Upper lobe of left lung (tissue), 4 donors: ENCODE measurements at regions not wholly inside any gene's neighbourhood (a gene's known extent, or its start where the extent isn't known, plus 50 kb on each side); places are given as distances from the start of the nearest gene placed in this dataset.

ENCODE experiments used
- EP300 ChIP-seq, 4 donors: sonication (generic); formaldehyde crosslinking; IDR thresholded peaks; one replicate each; pipeline ENCODE4 v1.5.1; 2017; ENCODE audit warnings: antibody characterized with exemption in 4 of 4, control low read depth in 2 of 4
- POLR2A ChIP-seq, 4 donors: fragments of 450-650 bp; IDR thresholded peaks; one replicate each; pipeline ENCODE4 v1.5.1; 2016 to 2017; ENCODE audit warnings: antibody characterized with exemption in 4 of 4, mild to moderate bottlenecking in 2 of 4
- POLR2AphosphoS5 ChIP-seq, 2 donors: sonication (generic); formaldehyde crosslinking; IDR thresholded peaks; one replicate each; pipeline ENCODE4 v1.5.1; 2017; ENCODE audit warnings: antibody characterized with exemption in 2 of 2
- TF ChIP-seq, protein P1 (sequence below), 6 experiments: fragments of 450-650 bp in 4 of 6; fragments of 200-600 bp in 2 of 6; sonication (generic) in 2 of 6; IDR thresholded peaks; one replicate each; pipeline ENCODE4 v1.5.1; 2016 to 2019; ENCODE audit warnings: antibody characterized with exemption in 6 of 6

DNA sequence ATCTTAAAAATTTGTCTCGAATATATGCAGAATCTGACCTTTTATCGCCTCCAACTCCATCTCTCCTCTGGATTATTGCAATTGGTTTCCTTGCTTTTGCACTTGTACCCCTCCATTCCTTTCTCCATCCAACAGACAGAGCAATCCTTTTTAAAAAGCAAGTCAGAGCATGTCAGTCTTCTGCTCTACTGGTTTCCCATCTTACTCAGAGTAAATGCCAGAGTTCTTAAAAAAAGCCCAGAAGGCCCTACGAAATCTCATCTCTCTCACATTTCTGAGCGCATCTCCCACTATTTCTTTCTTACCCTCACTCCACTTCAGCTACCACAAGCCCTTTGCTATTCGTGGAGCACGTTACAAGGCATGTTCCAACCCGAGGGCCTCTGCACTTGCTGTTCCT, 236.9 kb upstream of the DDHD1 start:
- TF ChIP-seq POLR2A (IDR thresholded peaks at IDR 0.05) = no peak
- TF ChIP-seq, protein P1, sequence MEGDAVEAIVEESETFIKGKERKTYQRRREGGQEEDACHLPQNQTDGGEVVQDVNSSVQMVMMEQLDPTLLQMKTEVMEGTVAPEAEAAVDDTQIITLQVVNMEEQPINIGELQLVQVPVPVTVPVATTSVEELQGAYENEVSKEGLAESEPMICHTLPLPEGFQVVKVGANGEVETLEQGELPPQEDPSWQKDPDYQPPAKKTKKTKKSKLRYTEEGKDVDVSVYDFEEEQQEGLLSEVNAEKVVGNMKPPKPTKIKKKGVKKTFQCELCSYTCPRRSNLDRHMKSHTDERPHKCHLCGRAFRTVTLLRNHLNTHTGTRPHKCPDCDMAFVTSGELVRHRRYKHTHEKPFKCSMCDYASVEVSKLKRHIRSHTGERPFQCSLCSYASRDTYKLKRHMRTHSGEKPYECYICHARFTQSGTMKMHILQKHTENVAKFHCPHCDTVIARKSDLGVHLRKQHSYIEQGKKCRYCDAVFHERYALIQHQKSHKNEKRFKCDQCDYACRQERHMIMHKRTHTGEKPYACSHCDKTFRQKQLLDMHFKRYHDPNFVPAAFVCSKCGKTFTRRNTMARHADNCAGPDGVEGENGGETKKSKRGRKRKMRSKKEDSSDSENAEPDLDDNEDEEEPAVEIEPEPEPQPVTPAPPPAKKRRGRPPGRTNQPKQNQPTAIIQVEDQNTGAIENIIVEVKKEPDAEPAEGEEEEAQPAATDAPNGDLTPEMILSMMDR (IDR thresholded peaks at IDR 0.05) = no peak
- no peak for TF ChIP-seq POLR2AphosphoS5 (IDR thresholded peaks at IDR 0.05)
- TF ChIP-seq EP300 (IDR thresholded peaks at IDR 0.05) = no peak
